Gastrocnemius medialis (tissue), 4 donors: ENCODE measurements at regions not wholly inside any gene's neighbourhood (a gene's known extent, or its start where the extent isn't known, plus 50 kb on each side); places are given as distances from the start of the nearest gene placed in this dataset.

Experiments
- POLR2A ChIP-seq, 2 donors: fragments of 450-650 bp; IDR thresholded peaks; one replicate each; pipeline ENCODE4 v1.6.1; 2017; ENCODE audit warnings: antibody characterized with exemption in 2 of 2, mild to moderate bottlenecking in 2 of 2, moderate library complexity in 2 of 2
- TF ChIP-seq, protein P1 (sequence below), 5 experiments: fragments of 450-650 bp in 3 of 5; fragments of 200-600 bp in 2 of 5; sonication (generic) in 2 of 5; IDR thresholded peaks in 4 of 5; conservative IDR thresholded peaks in 1 of 5; 1 replicate in 4 of 5; 2 replicates in 1 of 5; pipeline ENCODE4 v1.5.1; 2016 to 2019; ENCODE audit warnings: antibody characterized with exemption in 5 of 5, mild to moderate bottlenecking in 3 of 5, moderate library complexity in 3 of 5

DNA sequence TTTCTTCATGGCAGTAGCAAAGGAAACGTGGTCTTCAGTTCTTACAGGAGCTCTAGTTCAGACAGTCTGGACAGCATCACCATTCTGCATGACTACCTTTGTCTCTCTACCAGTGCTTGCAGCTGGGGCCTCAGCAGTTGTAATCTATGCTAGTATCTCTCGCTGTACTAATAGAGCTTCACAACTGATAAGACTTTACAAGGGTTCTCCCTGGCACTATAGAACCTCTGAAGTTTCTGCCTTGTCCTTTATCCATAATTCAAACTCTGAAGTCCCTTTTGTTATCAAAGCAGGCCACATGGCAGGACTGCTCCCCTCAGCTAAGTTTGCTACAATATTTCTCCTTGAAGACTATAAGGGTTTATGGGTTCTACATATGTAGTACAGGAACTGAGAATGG, 842.1 kb upstream of the ADGRB3 start:
- TF ChIP-seq, protein P1, sequence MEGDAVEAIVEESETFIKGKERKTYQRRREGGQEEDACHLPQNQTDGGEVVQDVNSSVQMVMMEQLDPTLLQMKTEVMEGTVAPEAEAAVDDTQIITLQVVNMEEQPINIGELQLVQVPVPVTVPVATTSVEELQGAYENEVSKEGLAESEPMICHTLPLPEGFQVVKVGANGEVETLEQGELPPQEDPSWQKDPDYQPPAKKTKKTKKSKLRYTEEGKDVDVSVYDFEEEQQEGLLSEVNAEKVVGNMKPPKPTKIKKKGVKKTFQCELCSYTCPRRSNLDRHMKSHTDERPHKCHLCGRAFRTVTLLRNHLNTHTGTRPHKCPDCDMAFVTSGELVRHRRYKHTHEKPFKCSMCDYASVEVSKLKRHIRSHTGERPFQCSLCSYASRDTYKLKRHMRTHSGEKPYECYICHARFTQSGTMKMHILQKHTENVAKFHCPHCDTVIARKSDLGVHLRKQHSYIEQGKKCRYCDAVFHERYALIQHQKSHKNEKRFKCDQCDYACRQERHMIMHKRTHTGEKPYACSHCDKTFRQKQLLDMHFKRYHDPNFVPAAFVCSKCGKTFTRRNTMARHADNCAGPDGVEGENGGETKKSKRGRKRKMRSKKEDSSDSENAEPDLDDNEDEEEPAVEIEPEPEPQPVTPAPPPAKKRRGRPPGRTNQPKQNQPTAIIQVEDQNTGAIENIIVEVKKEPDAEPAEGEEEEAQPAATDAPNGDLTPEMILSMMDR (IDR thresholded peaks at IDR 0.05 in 4 of 5, conservative IDR thresholded peaks at IDR 0.05 in 1 of 5) = no peak
- no peak for TF ChIP-seq POLR2A (IDR thresholded peaks at IDR 0.05)
